ENCODE measurements at regions not wholly inside any gene's neighbourhood (a gene's known extent, or its start where the extent isn't known, plus 50 kb on each side); places are given as distances from the start of the nearest gene placed in this dataset.

GRCh38 chr1:102336602-102337001 lies 339.9 kb upstream of the OLFM3 start:
- TF ChIP-seq TSHZ2 (CRISPR knock-in tag; IDR thresholded peaks at IDR 0.05), result no peak
- no peak for TF ChIP-seq ZFP30 (CRISPR knock-in tag; IDR thresholded peaks at IDR 0.05)
- no peak for TF ChIP-seq PATZ1 (CRISPR knock-in tag; IDR thresholded peaks at IDR 0.05; ENCODE audit: borderline replicate concordance)
